Tibial nerve (tissue), 3 donors: ENCODE measurements at regions not wholly inside any gene's neighbourhood (a gene's known extent, or its start where the extent isn't known, plus 50 kb on each side); places are given as distances from the start of the nearest gene placed in this dataset.

Experiments used
- CTCF ChIP-seq, 5 experiments: fragments of 200-600 bp in 3 of 5; fragments of 450-650 bp in 2 of 5; sonication (generic) in 3 of 5; IDR thresholded peaks; one replicate each; pipeline ENCODE4 v1.5.1; 2016 to 2019; ENCODE audit warnings: antibody characterized with exemption in 5 of 5, mild to moderate bottlenecking in 3 of 5, moderate library complexity in 2 of 5
- POLR2A ChIP-seq, 2 donors: fragments of 450-650 bp; IDR thresholded peaks; one replicate each; pipeline ENCODE4 v1.6.1; 2017; ENCODE audit warnings: antibody characterized with exemption in 2 of 2, mild to moderate bottlenecking in 2 of 2, moderate library complexity in 2 of 2

DNA sequence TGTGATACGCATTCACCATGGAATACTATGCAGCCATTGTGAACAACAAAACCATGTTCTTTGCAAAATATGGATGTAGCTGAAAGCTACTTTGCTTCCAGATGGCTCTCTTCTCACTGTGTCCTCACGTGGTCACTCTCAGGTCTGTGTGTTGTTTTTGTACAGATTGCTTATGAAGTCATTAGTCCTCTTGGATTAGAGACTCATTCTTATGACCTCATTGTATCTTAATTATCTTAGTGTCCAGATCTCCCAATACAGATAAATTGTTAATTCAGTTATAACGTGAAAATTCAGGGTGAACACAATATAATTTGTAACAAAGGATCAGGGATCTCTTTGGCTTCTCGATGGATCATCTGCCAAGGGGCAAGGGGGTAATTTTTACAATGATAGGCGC is 100.4 kb upstream of the TOP3B start:
- no peak for TF ChIP-seq CTCF (IDR thresholded peaks at IDR 0.05)
- TF ChIP-seq POLR2A (IDR thresholded peaks at IDR 0.05): no peak
